GM18517 (cell line): ENCODE measurements at regions not wholly inside any gene's neighbourhood (a gene's known extent, or its start where the extent isn't known, plus 50 kb on each side); places are given as distances from the start of the nearest gene placed in this dataset.

ENCODE experiments used
- ATAC-seq: cut with Tn5 transposase; IDR thresholded peaks from one replicate; pipeline ENCODE4 v1.9.1; 2021; ENCODE audit warnings: mild to moderate bottlenecking, moderate library complexity; ENCODE audit not compliant: unreplicated experiment

- ATAC-seq = no peak
Measured at GRCh38 chr2:139963863-139964355, 1183.7 kb upstream of the NXPH2 start.

GRCh38 chr2:139949242-139949972 is 1169.2 kb upstream of the NXPH2 start:
- no peak for ATAC-seq

- no peak for ATAC-seq
Measured at GRCh38 chr2:139946690-139947089, 1166.5 kb upstream of the NXPH2 start.

- ATAC-seq = no peak
Measured at GRCh38 chr2:139940686-139941085, 1160.5 kb upstream of the NXPH2 start.

- no peak for ATAC-seq
Measured at GRCh38 chr2:139925903-139926302, 1145.7 kb upstream of the NXPH2 start.

- no peak for ATAC-seq
Measured at GRCh38 chr2:139924070-139924469, 1143.9 kb upstream of the NXPH2 start.

- no peak for ATAC-seq
Measured at GRCh38 chr2:139918982-139919381, 1138.8 kb upstream of the NXPH2 start.

- ATAC-seq = no peak
Measured at GRCh38 chr2:139917690-139918384, 1137.6 kb upstream of the NXPH2 start.

GRCh38 chr2:139916822-139917221 is 1136.6 kb upstream of the NXPH2 start:
- no peak for ATAC-seq

- no peak for ATAC-seq
Measured at GRCh38 chr2:139911160-139911559, 1131.0 kb upstream of the NXPH2 start.

- no peak for ATAC-seq
Measured at GRCh38 chr2:139909136-139909535, 1128.9 kb upstream of the NXPH2 start.

GRCh38 chr2:139905624-139906023 is 1125.4 kb upstream of the NXPH2 start:
- ATAC-seq = no peak

GRCh38 chr2:139891636-139892035 is 1111.4 kb upstream of the NXPH2 start:
- no peak for ATAC-seq

GRCh38 chr2:139885921-139886498 is 1105.8 kb upstream of the NXPH2 start:
- ATAC-seq = no peak

GRCh38 chr2:139876964-139877363 is 1096.8 kb upstream of the NXPH2 start:
- no peak for ATAC-seq

GRCh38 chr2:139876321-139876720 is 1096.1 kb upstream of the NXPH2 start:
- ATAC-seq = no peak

GRCh38 chr2:139872503-139872902 is 1092.3 kb upstream of the NXPH2 start:
- ATAC-seq = no peak

GRCh38 chr2:139872032-139872431 is 1091.8 kb upstream of the NXPH2 start:
- no peak for ATAC-seq

GRCh38 chr2:139867601-139868226 is 1087.5 kb upstream of the NXPH2 start:
- ATAC-seq = no peak

- no peak for ATAC-seq
Measured at GRCh38 chr2:139864821-139865302, 1084.7 kb upstream of the NXPH2 start.

- ATAC-seq = no peak
Measured at GRCh38 chr2:139854769-139855483, 1074.7 kb upstream of the NXPH2 start.
